OCI-LY7 (cell line): ENCODE measurements at regions not wholly inside any gene's neighbourhood (a gene's known extent, or its start where the extent isn't known, plus 50 kb on each side); places are given as distances from the start of the nearest gene placed in this dataset.

ENCODE experiments used
- EZH2phosphoT487 ChIP-seq: fragments of 200-600 bp; sonication (generic); IDR thresholded peaks from 2 replicates; pipeline ENCODE4 v1.6.1; 2018; ENCODE audit warnings: low read depth, borderline replicate concordance, mild to moderate bottlenecking, mixed run types, antibody characterized with exemption, low read length, moderate library complexity, mixed read lengths
- TF ChIP-seq, protein P1 (sequence below): fragments of 200-600 bp; sonication (generic); conservative IDR thresholded peaks from 2 replicates; pipeline ENCODE4 v1.5.1; 2014; ENCODE audit warnings: mild to moderate bottlenecking, antibody characterized with exemption, low read length, moderate library complexity, mixed read lengths

- TF ChIP-seq, protein P1, sequence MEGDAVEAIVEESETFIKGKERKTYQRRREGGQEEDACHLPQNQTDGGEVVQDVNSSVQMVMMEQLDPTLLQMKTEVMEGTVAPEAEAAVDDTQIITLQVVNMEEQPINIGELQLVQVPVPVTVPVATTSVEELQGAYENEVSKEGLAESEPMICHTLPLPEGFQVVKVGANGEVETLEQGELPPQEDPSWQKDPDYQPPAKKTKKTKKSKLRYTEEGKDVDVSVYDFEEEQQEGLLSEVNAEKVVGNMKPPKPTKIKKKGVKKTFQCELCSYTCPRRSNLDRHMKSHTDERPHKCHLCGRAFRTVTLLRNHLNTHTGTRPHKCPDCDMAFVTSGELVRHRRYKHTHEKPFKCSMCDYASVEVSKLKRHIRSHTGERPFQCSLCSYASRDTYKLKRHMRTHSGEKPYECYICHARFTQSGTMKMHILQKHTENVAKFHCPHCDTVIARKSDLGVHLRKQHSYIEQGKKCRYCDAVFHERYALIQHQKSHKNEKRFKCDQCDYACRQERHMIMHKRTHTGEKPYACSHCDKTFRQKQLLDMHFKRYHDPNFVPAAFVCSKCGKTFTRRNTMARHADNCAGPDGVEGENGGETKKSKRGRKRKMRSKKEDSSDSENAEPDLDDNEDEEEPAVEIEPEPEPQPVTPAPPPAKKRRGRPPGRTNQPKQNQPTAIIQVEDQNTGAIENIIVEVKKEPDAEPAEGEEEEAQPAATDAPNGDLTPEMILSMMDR: no peak
- no peak for TF ChIP-seq EZH2phosphoT487
Observed at GRCh38 chr17:13741744-13742143, 140.0 kb upstream of the HS3ST3A1 start.
